ENCODE measurements at regions not wholly inside any gene's neighbourhood (a gene's known extent, or its start where the extent isn't known, plus 50 kb on each side); places are given as distances from the start of the nearest gene placed in this dataset.

- Histone ChIP-seq H3K4me2 (ENCODE audit: low read length) (no peak overlapping the region), H3K27me3 (ENCODE audit: insufficient read depth, low read length) (0 out of 2 replicates have a peak, but pooled peaks cover 7% of the 10 kb centered on the region), H3K4me3 (ENCODE audit: low read depth, low read length, poor library complexity, severe bottlenecking) (no peak overlapping the region), H3F3A (ENCODE audit: insufficient read depth, low read length) (no peaks in the 10 kb centered on the region), H3K27ac (ENCODE audit: low read depth, low read length, poor library complexity, severe bottlenecking) (no peak overlapping the region), H3K79me2 (ENCODE audit: insufficient read depth, low read length) (no peaks in the 10 kb centered on the region), H3K4me1 (ENCODE audit: insufficient read depth, low read length, severe bottlenecking) (no peaks in the 10 kb centered on the region), H3K36me3 (ENCODE audit: insufficient read depth, low read length) (no peaks in the 10 kb centered on the region), H4K20me1 (ENCODE audit: insufficient read depth, low read length) (no peaks in the 10 kb centered on the region), H3K9me3 (ENCODE audit: low read length) (no peaks in the 10 kb centered on the region), H2AFZ (ENCODE audit: low read length) (no peak overlapping the region), H3K9me2 (ENCODE audit: low read depth, low read length) (no peaks in the 10 kb centered on the region), H3K9ac (ENCODE audit: low read length) (no peak overlapping the region)
- TF ChIP-seq EZH2 (IDR thresholded peaks at IDR 0.05; ENCODE audit: borderline replicate concordance, low read length) (no peak), CTCF (IDR thresholded peaks at IDR 0.05; ENCODE audit: low read length) (no peak)
These were observed 177.9 kb downstream of the TFAP2C start for GRCh38 chr20:56806952-56807517.

- H3K4me2 ChIP-seq (ENCODE audit: low read length) = no peak overlapping the region
- TF ChIP-seq CTCF (IDR thresholded peaks at IDR 0.05; ENCODE audit: low read length) = no peak
- H3K36me3 ChIP-seq (ENCODE audit: insufficient read depth, low read length) = no peaks in the 10 kb centered on the region
- no peaks in the 10 kb centered on the region for H3K9me2 ChIP-seq (ENCODE audit: low read depth, low read length)
- H3K9ac ChIP-seq (ENCODE audit: low read length) = no peak overlapping the region
- H3K4me3 ChIP-seq (ENCODE audit: low read depth, low read length, poor library complexity, severe bottlenecking) = no peak overlapping the region
- H3K27me3 ChIP-seq (ENCODE audit: insufficient read depth, low read length) = 0 out of 2 replicates have a peak, but pooled peaks cover 7% of the 10 kb centered on the region
- H3F3A ChIP-seq (ENCODE audit: insufficient read depth, low read length) = no peaks in the 10 kb centered on the region
- H2AFZ ChIP-seq (ENCODE audit: low read length) = no peak overlapping the region
- no peak overlapping the region for H3K27ac ChIP-seq (ENCODE audit: low read depth, low read length, poor library complexity, severe bottlenecking)
- no peaks in the 10 kb centered on the region for H3K79me2 ChIP-seq (ENCODE audit: insufficient read depth, low read length)
- H4K20me1 ChIP-seq (ENCODE audit: insufficient read depth, low read length) = no peaks in the 10 kb centered on the region
- H3K9me3 ChIP-seq (ENCODE audit: low read length) = no peaks in the 10 kb centered on the region
- H3K4me1 ChIP-seq (ENCODE audit: insufficient read depth, low read length, severe bottlenecking) = no peaks in the 10 kb centered on the region
These were observed 179.1 kb downstream of the TFAP2C start for GRCh38 chr20:56808117-56808725.

- Histone ChIP-seq H3K9ac (ENCODE audit: low read length) (no peak overlapping the region), H3F3A (ENCODE audit: insufficient read depth, low read length) (no peaks in the 10 kb centered on the region), H3K27ac (ENCODE audit: low read depth, low read length, poor library complexity, severe bottlenecking) (no peak overlapping the region), H3K9me3 (ENCODE audit: low read length) (no peaks in the 10 kb centered on the region), H3K4me2 (ENCODE audit: low read length) (no peak overlapping the region), H4K20me1 (ENCODE audit: insufficient read depth, low read length) (no peaks in the 10 kb centered on the region), H3K4me1 (ENCODE audit: insufficient read depth, low read length, severe bottlenecking) (no peaks in the 10 kb centered on the region), H2AFZ (ENCODE audit: low read length) (no peak overlapping the region), H3K9me2 (ENCODE audit: low read depth, low read length) (no peaks in the 10 kb centered on the region), H3K79me2 (ENCODE audit: insufficient read depth, low read length) (no peaks in the 10 kb centered on the region), H3K27me3 (ENCODE audit: insufficient read depth, low read length) (0 out of 2 replicates have a peak, but pooled peaks cover 7% of the 10 kb centered on the region), H3K36me3 (ENCODE audit: insufficient read depth, low read length) (no peaks in the 10 kb centered on the region), H3K4me3 (ENCODE audit: low read depth, low read length, poor library complexity, severe bottlenecking) (no peak overlapping the region)
- TF ChIP-seq CTCF (IDR thresholded peaks at IDR 0.05; ENCODE audit: low read length) = no peak
- no peak for TF ChIP-seq EZH2 (IDR thresholded peaks at IDR 0.05; ENCODE audit: borderline replicate concordance, low read length)
These were observed 179.6 kb downstream of the TFAP2C start for GRCh38 chr20:56808732-56809131.
